OCI-LY7 (cell line): ENCODE measurements at regions not wholly inside any gene's neighbourhood (a gene's known extent, or its start where the extent isn't known, plus 50 kb on each side); places are given as distances from the start of the nearest gene placed in this dataset.

Experiments used
- BruUV-seq: library from RNA; stranded (reverse); fragments of 400-500 nt; replicated peaks from 2 replicates; lab custom pipeline; 2021; lab: Mats Ljungman, UMichigan
- CTCF ChIA-PET: fragments of 300-600 bp; sonication (Branson Sonifier 250); formaldehyde crosslinking; loops from one replicate; lab custom pipeline; 2022; ENCODE audit warnings: antibody characterized with exemption; ENCODE audit not compliant: unreplicated experiment; lab: Charles Lee
- POLR2A ChIA-PET: fragments of 300-600 bp; sonication (Branson Sonifier 250); formaldehyde crosslinking; loops from one replicate; lab custom pipeline; 2022; ENCODE audit warnings: antibody characterized with exemption; lab: Charles Lee
- DNase-seq: peaks from one replicate; pipeline ENCODE4 v3.0.0-alpha.2; 2015; ENCODE audit warnings: low spot score
- H2AFZ ChIP-seq: fragments of 200-600 bp; sonication (generic), shearing (Covaris generic); 2 replicates; pipeline ENCODE4 v1.6.1; 2014; ENCODE audit warnings: mild to moderate bottlenecking, antibody characterized with exemption, low read length, moderate library complexity
- H3K27ac ChIP-seq: fragments of 200-600 bp; sonication (generic); 2 replicates; pipeline ENCODE4 v1.5.1; 2014; ENCODE audit warnings: mixed run types, low read depth, mild to moderate bottlenecking, moderate library complexity, low read length, inconsistent platforms; ENCODE audit not compliant: poor library complexity, severe bottlenecking
- H3K36me3 ChIP-seq: fragments of 200-600 bp; sonication (generic); 2 replicates; pipeline ENCODE4 v1.6.1; 2014; ENCODE audit warnings: mild to moderate bottlenecking, antibody characterized with exemption, low read length, moderate library complexity, mixed read lengths; ENCODE audit not compliant: insufficient read depth
- H3K4me1 ChIP-seq: fragments of 200-600 bp; sonication (generic); 2 replicates; pipeline ENCODE4 v1.5.1; 2014; ENCODE audit warnings: mild to moderate bottlenecking, low read length; ENCODE audit not compliant: insufficient read depth, poor library complexity, severe bottlenecking
- H3K4me2 ChIP-seq: fragments of 200-600 bp; sonication (generic); 2 replicates; pipeline ENCODE4 v1.6.1; 2014; ENCODE audit warnings: mild to moderate bottlenecking, low read length
- H3K4me3 ChIP-seq: fragments of 200-600 bp; sonication (generic); 2 replicates; pipeline ENCODE4 v1.5.1; 2014; ENCODE audit warnings: mild to moderate bottlenecking, low read depth, low read length; ENCODE audit not compliant: poor library complexity, severe bottlenecking
- H3K79me2 ChIP-seq: fragments of 200-600 bp; sonication (generic); 2 replicates; pipeline ENCODE4 v1.6.1; 2016; ENCODE audit warnings: low read depth, mild to moderate bottlenecking, low read length, moderate library complexity, mixed read lengths; ENCODE audit not compliant: insufficient read depth
- H3K9me2 ChIP-seq: fragments of 200-600 bp; sonication (generic); 2 replicates; pipeline ENCODE4 v1.6.1; 2016; ENCODE audit warnings: mild to moderate bottlenecking, low read length, mixed read lengths; ENCODE audit not compliant: insufficient read depth
- H3K9me3 ChIP-seq: fragments of 200-600 bp; sonication (generic); 2 replicates; pipeline ENCODE4 v1.6.1; 2014; ENCODE audit warnings: mild to moderate bottlenecking, mixed run types, low read length, mixed read lengths
- H4K20me1 ChIP-seq: fragments of 200-600 bp; sonication (generic); 2 replicates; pipeline ENCODE4 v1.6.1; 2014; ENCODE audit warnings: mild to moderate bottlenecking, antibody characterized with exemption, low read length, moderate library complexity, mixed read lengths; ENCODE audit not compliant: insufficient read depth
- EZH2phosphoT487 ChIP-seq: fragments of 200-600 bp; sonication (generic); IDR thresholded peaks from 2 replicates; pipeline ENCODE4 v1.6.1; 2018; ENCODE audit warnings: low read depth, borderline replicate concordance, mild to moderate bottlenecking, mixed run types, antibody characterized with exemption, low read length, moderate library complexity, mixed read lengths
- intact Hi-C: fragments of 100-400 bp; cut with micrococcal nuclease; formaldehyde crosslinking; loops from one replicate; pipeline ENCODE4 v1.10.0; 2022; ENCODE audit not compliant: unreplicated experiment
- TF ChIP-seq, protein P1 (sequence below): fragments of 200-600 bp; sonication (generic); conservative IDR thresholded peaks from 2 replicates; pipeline ENCODE4 v1.5.1; 2014; ENCODE audit warnings: mild to moderate bottlenecking, antibody characterized with exemption, low read length, moderate library complexity, mixed read lengths

DNA sequence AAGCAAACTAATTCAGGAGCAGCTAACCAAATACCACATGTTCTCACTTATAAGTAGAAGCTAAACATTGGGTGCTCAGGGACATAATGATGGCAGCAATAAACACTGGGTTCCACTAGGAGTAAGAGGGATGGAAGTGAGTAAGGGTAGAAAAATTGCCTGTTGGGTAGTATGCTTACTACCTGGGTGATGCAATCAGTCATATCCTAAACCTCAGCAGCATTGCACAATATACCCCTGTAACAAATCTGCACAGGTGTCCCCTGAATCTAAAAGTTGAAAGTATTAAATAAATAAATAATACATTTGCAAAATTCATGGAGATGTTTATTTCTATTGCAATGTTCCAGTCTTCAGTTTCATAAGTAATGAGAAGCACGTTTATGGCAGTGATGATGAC, 409.8 kb upstream of the FOXG1 start:
- no peak for DNase-seq
- no peaks in the 10 kb centered on the region for H3K9me2 ChIP-seq
- no peak overlapping the region for H2AFZ ChIP-seq
- intact Hi-C loops = no loop called here
- no peaks in the 10 kb centered on the region for H3K36me3 ChIP-seq
- H3K4me2 ChIP-seq = no peak overlapping the region
- H3K27ac ChIP-seq = no peak overlapping the region
- H4K20me1 ChIP-seq = no peaks in the 10 kb centered on the region
- no TSS peak for BruUV-seq
- TF ChIP-seq, protein P1, sequence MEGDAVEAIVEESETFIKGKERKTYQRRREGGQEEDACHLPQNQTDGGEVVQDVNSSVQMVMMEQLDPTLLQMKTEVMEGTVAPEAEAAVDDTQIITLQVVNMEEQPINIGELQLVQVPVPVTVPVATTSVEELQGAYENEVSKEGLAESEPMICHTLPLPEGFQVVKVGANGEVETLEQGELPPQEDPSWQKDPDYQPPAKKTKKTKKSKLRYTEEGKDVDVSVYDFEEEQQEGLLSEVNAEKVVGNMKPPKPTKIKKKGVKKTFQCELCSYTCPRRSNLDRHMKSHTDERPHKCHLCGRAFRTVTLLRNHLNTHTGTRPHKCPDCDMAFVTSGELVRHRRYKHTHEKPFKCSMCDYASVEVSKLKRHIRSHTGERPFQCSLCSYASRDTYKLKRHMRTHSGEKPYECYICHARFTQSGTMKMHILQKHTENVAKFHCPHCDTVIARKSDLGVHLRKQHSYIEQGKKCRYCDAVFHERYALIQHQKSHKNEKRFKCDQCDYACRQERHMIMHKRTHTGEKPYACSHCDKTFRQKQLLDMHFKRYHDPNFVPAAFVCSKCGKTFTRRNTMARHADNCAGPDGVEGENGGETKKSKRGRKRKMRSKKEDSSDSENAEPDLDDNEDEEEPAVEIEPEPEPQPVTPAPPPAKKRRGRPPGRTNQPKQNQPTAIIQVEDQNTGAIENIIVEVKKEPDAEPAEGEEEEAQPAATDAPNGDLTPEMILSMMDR = no peak
- no peak for TF ChIP-seq EZH2phosphoT487
- no peak overlapping the region for H3K4me3 ChIP-seq
- no peaks in the 10 kb centered on the region for H3K79me2 ChIP-seq
- H3K9me3 ChIP-seq = peaks cover 27% of the 10 kb centered on the region; the same call in 1 of the 2 replicates
- ChIA-PET POLR2A (interaction anchor here (0.6 kb wide), 1 partner anchor 687 kb away, joined by 3 read pairs; no protein-coding TSS in a partner anchor), CTCF (no interaction called here)
- no peaks in the 10 kb centered on the region for H3K4me1 ChIP-seq

DNA sequence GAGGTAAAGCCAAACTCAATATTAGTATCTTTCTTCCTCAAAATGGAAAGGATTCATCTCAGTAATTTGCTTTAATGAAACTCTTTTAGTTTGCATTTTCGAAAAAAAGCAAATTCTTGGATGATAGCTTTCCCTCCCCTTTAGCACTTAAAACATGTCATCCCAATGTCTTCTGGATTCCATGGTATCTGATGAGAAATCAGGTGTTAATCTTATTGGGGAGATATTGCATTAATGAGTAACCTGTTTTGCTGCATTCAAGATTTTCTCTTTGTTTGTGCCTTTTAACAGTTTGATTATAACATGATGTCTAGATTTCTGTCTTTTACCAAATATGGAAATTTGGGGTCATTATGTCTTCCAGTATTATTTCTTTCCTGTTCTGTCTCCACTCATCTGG, 405.1 kb upstream of the FOXG1 start:
- BruUV-seq = no TSS peak

DNA sequence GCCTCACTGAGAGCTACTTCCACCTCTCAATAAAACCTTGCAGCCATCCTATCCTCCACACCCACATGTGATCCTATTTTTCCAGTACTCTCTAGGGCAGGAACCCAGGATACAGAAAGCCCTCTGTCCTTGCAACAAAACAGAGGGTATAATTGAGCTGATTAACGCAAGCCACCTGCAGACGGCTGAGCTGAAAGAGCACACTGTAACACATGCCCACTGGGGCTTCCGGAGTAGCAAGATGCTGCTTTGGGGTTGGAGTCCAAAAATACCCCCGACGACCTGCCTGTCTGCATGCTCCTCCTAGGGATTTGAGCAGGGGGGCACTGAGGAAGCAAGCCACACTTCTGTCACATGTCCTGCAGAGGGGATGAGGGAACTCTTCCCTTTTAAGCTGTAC, 401.1 kb upstream of the FOXG1 start:
- H3K4me2 ChIP-seq = no peak overlapping the region
- no peaks in the 10 kb centered on the region for H3K79me2 ChIP-seq
- ChIA-PET CTCF (no interaction called here), POLR2A (no interaction called here)
- H3K27ac ChIP-seq = no peak overlapping the region
- H3K4me1 ChIP-seq = no peaks in the 10 kb centered on the region
- H4K20me1 ChIP-seq = no peaks in the 10 kb centered on the region
- no peak for DNase-seq
- intact Hi-C loops = no loop called here
- H2AFZ ChIP-seq = no peak overlapping the region
- H3K4me3 ChIP-seq = no peak overlapping the region
- no peaks in the 10 kb centered on the region for H3K9me2 ChIP-seq
- peaks cover 40% of the 10 kb centered on the region; the same call in 1 of the 2 replicates for H3K9me3 ChIP-seq
- no peak for TF ChIP-seq EZH2phosphoT487
- TF ChIP-seq, protein P1 = no peak
- no TSS peak for BruUV-seq
- no peaks in the 10 kb centered on the region for H3K36me3 ChIP-seq

More for the DNA sequence above, 405.1 kb upstream of the FOXG1 start:
- TF ChIP-seq, protein P1 = no peak
- TF ChIP-seq EZH2phosphoT487 = no peak
- intact Hi-C loops = no loop called here
- Histone ChIP-seq H2AFZ (no peak overlapping the region), H3K9me2 (no peaks in the 10 kb centered on the region), H3K4me3 (no peak overlapping the region), H3K4me2 (no peak overlapping the region), H3K27ac (no peak overlapping the region), H3K4me1 (no peaks in the 10 kb centered on the region), H3K36me3 (no peaks in the 10 kb centered on the region), H3K79me2 (no peaks in the 10 kb centered on the region), H3K9me3 (peaks cover 29% of the 10 kb centered on the region; the same call in 1 of the 2 replicates), H4K20me1 (no peaks in the 10 kb centered on the region)
- CTCF ChIA-PET = no interaction called here
- no peak for DNase-seq
- POLR2A ChIA-PET = no interaction called here
